Liver (tissue), 8 donors: ENCODE measurements at regions not wholly inside any gene's neighbourhood (a gene's known extent, or its start where the extent isn't known, plus 50 kb on each side); places are given as distances from the start of the nearest gene placed in this dataset.

Experiments
- DNase-seq: peaks from one replicate; pipeline ENCODE4 v3.0.0-alpha.2; 2017; ENCODE audit warnings: low spot score
- H3K27ac ChIP-seq, 2 donors: one replicate each; pipeline ENCODE4 v1.7.0; 2013; ENCODE audit warnings: inconsistent platforms in 2 of 2, low read length in 2 of 2, control low read depth in 1 of 2, low read depth in 1 of 2, mild to moderate bottlenecking in 1 of 2
- H3K27me3 ChIP-seq, 4 donors: one replicate each; pipeline versions ENCODE4 v1.6.1 to v1.7.0; 2013; ENCODE audit warnings: low read length in 3 of 4, inconsistent platforms in 1 of 4, mild to moderate bottlenecking in 1 of 4, moderate library complexity in 1 of 4; ENCODE audit not compliant: control insufficient read depth in 4 of 4, insufficient read depth in 4 of 4
- H3K36me3 ChIP-seq, 4 donors: one replicate each; pipeline versions ENCODE4 v1.6.1 to v1.7.0; 2013; ENCODE audit warnings: low read length in 3 of 4, mild to moderate bottlenecking in 3 of 4, low read depth in 1 of 4, moderate library complexity in 1 of 4; ENCODE audit not compliant: control insufficient read depth in 4 of 4, insufficient read depth in 3 of 4
- H3K4me1 ChIP-seq, 4 donors: one replicate each; pipeline versions ENCODE4 v1.6.1 to v1.7.0; 2013; ENCODE audit warnings: low read length in 3 of 4, mild to moderate bottlenecking in 3 of 4, moderate library complexity in 1 of 4; ENCODE audit not compliant: control insufficient read depth in 4 of 4, insufficient read depth in 4 of 4
- H3K4me3 ChIP-seq, 3 donors: one replicate each; pipeline versions ENCODE4 v1.6.1 to v1.7.0; 2013; ENCODE audit warnings: low read length in 3 of 3, control low read depth in 1 of 3, low read depth in 1 of 3, mild to moderate bottlenecking in 1 of 3
- H3K9ac ChIP-seq, 2 donors: one replicate each; pipeline ENCODE4 v1.7.0; 2013; ENCODE audit warnings: low read length in 2 of 2, mild to moderate bottlenecking in 2 of 2, moderate library complexity in 2 of 2, control low read depth in 1 of 2, low read depth in 1 of 2
- H3K9me3 ChIP-seq, 4 donors: one replicate each; pipeline versions ENCODE4 v1.6.1 to v1.7.0; 2013; ENCODE audit warnings: low read length in 3 of 4; ENCODE audit not compliant: control insufficient read depth in 4 of 4
- ATF3 ChIP-seq: IDR thresholded peaks from 2 replicates; pipeline ENCODE4 v1.6.1; 2016; ENCODE audit warnings: antibody characterized with exemption
- CTCF ChIP-seq: fragments of 150-350 bp; IDR thresholded peaks from 2 replicates; pipeline ENCODE4 v1.5.1; 2017; ENCODE audit warnings: improper control_type of control experiment, low read depth, low read length; ENCODE audit not compliant: missing input control
- EGR1 ChIP-seq, 2 donors: IDR thresholded peaks; 2 replicates each; pipeline ENCODE4 v1.6.1; 2016 to 2018; ENCODE audit warnings: antibody characterized with exemption in 2 of 2, low read depth in 2 of 2
- FOXA1 ChIP-seq: IDR thresholded peaks from 2 replicates; pipeline ENCODE4 v1.6.1; 2016; ENCODE audit warnings: antibody characterized with exemption
- FOXA2 ChIP-seq: IDR thresholded peaks from 2 replicates; pipeline ENCODE4 v1.6.1; 2016; ENCODE audit warnings: antibody characterized with exemption
- GABPA ChIP-seq, 2 donors: IDR thresholded peaks in 1 of 2; conservative IDR thresholded peaks in 1 of 2; 2 replicates each; pipeline ENCODE4 v1.6.1; 2016; ENCODE audit warnings: antibody characterized with exemption in 2 of 2, mild to moderate bottlenecking in 1 of 2, moderate library complexity in 1 of 2
- HNF4A ChIP-seq, 2 donors: conservative IDR thresholded peaks; 2 replicates each; pipeline ENCODE4 v1.6.1; 2016; ENCODE audit warnings: antibody characterized with exemption in 2 of 2, mild to moderate bottlenecking in 2 of 2
- HNF4G ChIP-seq: IDR thresholded peaks from 2 replicates; pipeline ENCODE4 v1.6.1; 2016; ENCODE audit warnings: antibody characterized with exemption
- JUND ChIP-seq, 2 donors: IDR thresholded peaks; 2 replicates each; pipeline ENCODE4 v1.6.1; 2016; ENCODE audit warnings: antibody characterized with exemption in 2 of 2
- MAX ChIP-seq: IDR thresholded peaks from 2 replicates; pipeline ENCODE4 v1.6.1; 2016; ENCODE audit warnings: antibody characterized with exemption
- NR2F2 ChIP-seq: IDR thresholded peaks from 2 replicates; pipeline ENCODE4 v1.6.1; 2016; ENCODE audit warnings: antibody characterized with exemption
- RAD21 ChIP-seq, 2 donors: IDR thresholded peaks; 2 replicates each; pipeline ENCODE4 v1.6.1; 2016; ENCODE audit warnings: antibody characterized with exemption in 2 of 2, mild to moderate bottlenecking in 2 of 2
- REST ChIP-seq: IDR thresholded peaks from 2 replicates; pipeline ENCODE4 v1.6.1; 2016; ENCODE audit warnings: antibody characterized with exemption, mild to moderate bottlenecking
- SP1 ChIP-seq: IDR thresholded peaks from 2 replicates; pipeline ENCODE4 v1.6.1; 2018; ENCODE audit warnings: antibody characterized with exemption, mild to moderate bottlenecking
- TAF1 ChIP-seq: conservative IDR thresholded peaks from 2 replicates; pipeline ENCODE4 v1.6.1; 2016; ENCODE audit warnings: antibody characterized with exemption, mild to moderate bottlenecking
- YY1 ChIP-seq: IDR thresholded peaks from 2 replicates; pipeline ENCODE4 v1.6.1; 2016; ENCODE audit warnings: antibody characterized with exemption, mild to moderate bottlenecking
- ZBTB33 ChIP-seq: IDR thresholded peaks from 2 replicates; pipeline ENCODE4 v1.6.1; 2016; ENCODE audit warnings: antibody characterized with exemption
- WGBS: extraction: QIAGEN DNeasy Blood & Tissue Kit; methylation state at CpG from one replicate; pipeline ENCODE4 v1.1.7; 2013; 5-methylcytosine and 5-hydroxymethylcytosine counted together
- donor health status: healthy.
- donor health status: healthy.
- donor health status: healthy.
- donor health status: healthy.
- donor health status: healthy.

- Histone ChIP-seq H3K27ac (no peak overlapping the region), H3K36me3 (no peaks in the 10 kb centered on the region), H3K9me3 (no peaks in the 10 kb centered on the region), H3K9ac (no peak overlapping the region), H3K4me3 (no peak overlapping the region), H3K27me3 (peaks cover 0 to 3% (median 0%) of the 10 kb centered on the region in 4 donors), H3K4me1 (no peaks in the 10 kb centered on the region)
- 44% methylated on average over 2 of the region's 2 CpGs for WGBS
- no peak for TF ChIP-seq REST
- TF ChIP-seq HNF4G, result no peak
- no peak for TF ChIP-seq FOXA2
- TF ChIP-seq RAD21 (IDR thresholded peaks at IDR 0.05), result no peak
- TF ChIP-seq CTCF, result no peak
- no peak for TF ChIP-seq GABPA (IDR thresholded peaks at IDR 0.05 in 1 of 2, conservative IDR thresholded peaks at IDR 0.05 in 1 of 2)
- TF ChIP-seq EGR1 (IDR thresholded peaks at IDR 0.05; ENCODE audit: low read depth in 2 of 2), result no peak
- TF ChIP-seq HNF4A (conservative IDR thresholded peaks at IDR 0.05), result no peak
- TF ChIP-seq SP1, result no peak
- TF ChIP-seq YY1, result no peak
- no peak for TF ChIP-seq TAF1
- TF ChIP-seq FOXA1, result no peak
- no peak for TF ChIP-seq MAX
- no peak for TF ChIP-seq JUND (IDR thresholded peaks at IDR 0.05)
- TF ChIP-seq ZBTB33, result no peak
- no peak for TF ChIP-seq ATF3
- TF ChIP-seq NR2F2, result no peak
- no peak for DNase-seq
These were observed 445.6 kb upstream of the CA10 start for GRCh38 chr17:52604105-52604504.
